SK-MEL-5 (cell line): ENCODE measurements at regions not wholly inside any gene's neighbourhood (a gene's known extent, or its start where the extent isn't known, plus 50 kb on each side); places are given as distances from the start of the nearest gene placed in this dataset.

Source experiments
- DNase-seq: peaks from one replicate; pipeline ENCODE4 v3.0.0-alpha.2; 2016; ENCODE audit warnings: low read depth, low spot score
- in situ Hi-C: cut with HindIII; loops from 2 replicates; pipeline ENCODE4 v1.10.0; 2016; ENCODE audit warnings: low sequenced_read_pairs, high pct_unique_total_duplicates, low pct_unique_long_range_greater_than_20kb

- in situ Hi-C loops = no loop called here
- DNase-seq = no peak
Measured at GRCh38 chr3:94251566-94251965, 188.7 kb downstream of the NSUN3 start.

GRCh38 chr3:94252316-94252715 is 189.5 kb downstream of the NSUN3 start:
- no peak for DNase-seq
- in situ Hi-C loops = no loop called here

- in situ Hi-C loops = no loop called here
- peak; percentile 81 for DNase-seq
Measured at GRCh38 chr3:94256888-94257813, 194.3 kb downstream of the NSUN3 start.

GRCh38 chr3:94258851-94259250 is 196.0 kb downstream of the NSUN3 start:
- in situ Hi-C loops = no loop called here
- DNase-seq = no peak

- in situ Hi-C loops = no loop called here
- no peak for DNase-seq
Measured at GRCh38 chr3:94259291-94259690, 196.4 kb downstream of the NSUN3 start.

- in situ Hi-C loops = no loop called here
Measured at GRCh38 chr3:94269763-94270162, 206.9 kb downstream of the NSUN3 start.

GRCh38 chr3:94272016-94272415 is 209.2 kb downstream of the NSUN3 start:
- no peak for DNase-seq
- in situ Hi-C loops = no loop called here

More at GRCh38 chr3:94269763-94270162, 206.9 kb downstream of the NSUN3 start:
- no peak for DNase-seq

- in situ Hi-C loops = no loop called here
- no peak for DNase-seq
Measured at GRCh38 chr3:94280958-94281357, 218.1 kb downstream of the NSUN3 start.

GRCh38 chr3:94285872-94286271 is 223.0 kb downstream of the NSUN3 start:
- peak; percentile 68 for DNase-seq
- in situ Hi-C loops = no loop called here

- no peak for DNase-seq
- in situ Hi-C loops = no loop called here
Measured at GRCh38 chr3:94291686-94292085, 228.8 kb downstream of the NSUN3 start.

- in situ Hi-C loops = no loop called here
- DNase-seq = no peak
Measured at GRCh38 chr3:94292151-94292550, 229.3 kb downstream of the NSUN3 start.

GRCh38 chr3:94293793-94294195 is 230.9 kb downstream of the NSUN3 start:
- in situ Hi-C loops = no loop called here

GRCh38 chr3:94294806-94295205 is 231.9 kb downstream of the NSUN3 start:
- in situ Hi-C loops = no loop called here
- no peak for DNase-seq

More at GRCh38 chr3:94293793-94294195, 230.9 kb downstream of the NSUN3 start:
- no peak for DNase-seq

GRCh38 chr3:94299716-94300115 is 236.9 kb downstream of the NSUN3 start:
- no peak for DNase-seq
- in situ Hi-C loops = no loop called here

- no peak for DNase-seq
- in situ Hi-C loops = no loop called here
Measured at GRCh38 chr3:94301366-94301765, 238.5 kb downstream of the NSUN3 start.

- no peak for DNase-seq
- in situ Hi-C loops = no loop called here
Measured at GRCh38 chr3:94303266-94303665, 240.4 kb downstream of the NSUN3 start.

GRCh38 chr3:94303897-94304296 is 241.0 kb downstream of the NSUN3 start:
- in situ Hi-C loops = no loop called here
- DNase-seq = peak; percentile 32

- DNase-seq = no peak
- in situ Hi-C loops = no loop called here
Measured at GRCh38 chr3:94304954-94305353, 242.1 kb downstream of the NSUN3 start.

- in situ Hi-C loops = no loop called here
- DNase-seq = no peak
Measured at GRCh38 chr3:94305835-94306611, 243.2 kb downstream of the NSUN3 start.
